Left ventricle myocardium inferior (tissue), 1 donor: ENCODE measurements at regions not wholly inside any gene's neighbourhood (a gene's known extent, or its start where the extent isn't known, plus 50 kb on each side); places are given as distances from the start of the nearest gene placed in this dataset.

Experiments used
- DNase-seq: peaks from one replicate; pipeline ENCODE4 v3.0.0-alpha.2; 2020
- H3K27ac ChIP-seq: fragments of 200-600 bp; replicated peaks from 2 replicates; pipeline ENCODE4 v1.8.0; 2021
- H3K27me3 ChIP-seq: fragments of 200-600 bp; 2 replicates; pipeline ENCODE4 v1.8.0; 2021; ENCODE audit warnings: low read depth
- H3K36me3 ChIP-seq: fragments of 200-600 bp; 2 replicates; pipeline ENCODE4 v1.8.0; 2021
- H3K4me1 ChIP-seq: fragments of 200-600 bp; 2 replicates; pipeline ENCODE4 v1.8.0; 2021
- H3K4me3 ChIP-seq: fragments of 200-600 bp; 2 replicates; pipeline ENCODE4 v1.8.0; 2021; ENCODE audit warnings: mild to moderate bottlenecking, moderate library complexity
- H3K9me3 ChIP-seq: fragments of 200-600 bp; replicated peaks from 2 replicates; pipeline ENCODE4 v1.8.0; 2021
- CTCF ChIP-seq: fragments of 200-600 bp; IDR thresholded peaks from 2 replicates; pipeline ENCODE4 v1.8.0; 2021; ENCODE audit warnings: antibody characterized with exemption, mild to moderate bottlenecking, borderline replicate concordance
- intact Hi-C: fragments of 100-400 bp; cut with micrococcal nuclease; formaldehyde crosslinking; loops from one replicate; pipeline ENCODE4 v1.11.0; 2022
- donor health status: DM: no; HTN: yes; CAD: no; lungs with severe emphysema.

- intact Hi-C loops: no loop called here
- Histone ChIP-seq H3K27me3 (peaks cover 83% of the 10 kb centered on the region), H3K4me3 (no peak overlapping the region), H3K36me3 (no peaks in the 10 kb centered on the region), H3K4me1 (no peaks in the 10 kb centered on the region), H3K27ac (no peak overlapping the region), H3K9me3 (peaks cover 5% of the 10 kb centered on the region)
- TF ChIP-seq CTCF: no peak
- no peak for DNase-seq
Measured at GRCh38 chr6:3523966-3524365, 67.1 kb upstream of the SLC22A23 start.

GRCh38 chr6:3523271-3523670, 66.4 kb upstream of the SLC22A23 start:
- Histone ChIP-seq H3K36me3 (no peaks in the 10 kb centered on the region), H3K27ac (no peak overlapping the region), H3K9me3 (peaks cover 5% of the 10 kb centered on the region), H3K4me1 (no peaks in the 10 kb centered on the region), H3K27me3 (peaks cover 87% of the 10 kb centered on the region), H3K4me3 (no peak overlapping the region)
- no peak for DNase-seq
- intact Hi-C loops: no loop called here
- TF ChIP-seq CTCF: no peak

- H3K36me3 ChIP-seq: no peaks in the 10 kb centered on the region
- H3K27me3 ChIP-seq: peaks cover 88% of the 10 kb centered on the region
- H3K4me3 ChIP-seq: no peak overlapping the region
- H3K27ac ChIP-seq: no peak overlapping the region
- no peaks in the 10 kb centered on the region for H3K4me1 ChIP-seq
- intact Hi-C loops: no loop called here
- DNase-seq: no peak
- no peak for TF ChIP-seq CTCF
- H3K9me3 ChIP-seq: peaks cover 5% of the 10 kb centered on the region
Measured at GRCh38 chr6:3522561-3523260, 65.9 kb upstream of the SLC22A23 start.

- no peak overlapping the region for H3K27ac ChIP-seq
- no peak for TF ChIP-seq CTCF
- H3K4me3 ChIP-seq: no peak overlapping the region
- H3K36me3 ChIP-seq: no peaks in the 10 kb centered on the region
- H3K27me3 ChIP-seq: peaks cover 77% of the 10 kb centered on the region
- intact Hi-C loops: no loop called here
- H3K4me1 ChIP-seq: no peaks in the 10 kb centered on the region
- peaks cover 5% of the 10 kb centered on the region for H3K9me3 ChIP-seq
- DNase-seq: no peak
Measured at GRCh38 chr6:3520281-3521230, 63.7 kb upstream of the SLC22A23 start.

- Histone ChIP-seq H3K27me3 (peaks cover 73% of the 10 kb centered on the region), H3K9me3 (peaks cover 5% of the 10 kb centered on the region), H3K27ac (no peak overlapping the region), H3K4me3 (no peak overlapping the region), H3K36me3 (no peaks in the 10 kb centered on the region), H3K4me1 (no peaks in the 10 kb centered on the region)
- DNase-seq: no peak
- no peak for TF ChIP-seq CTCF
- intact Hi-C loops: no loop called here
Measured at GRCh38 chr6:3518356-3519190, 61.7 kb upstream of the SLC22A23 start.
